BLaER1 treated with 17β-estradiol and CSF1 and Interleukin-3, amounts not matched to agents 10 nM and 100 nM (cell line): ENCODE measurements at regions not wholly inside any gene's neighbourhood (a gene's known extent, or its start where the extent isn't known, plus 50 kb on each side); places are given as distances from the start of the nearest gene placed in this dataset.

Source experiments
- H3K27ac ChIP-seq, 11 experiments: shearing (Covaris generic); formaldehyde crosslinking; 2 replicates each; pipeline ENCODE4 v1.8.1; 2022
- H3K27me3 ChIP-seq, 11 experiments: shearing (Covaris generic); formaldehyde crosslinking; 2 replicates each; pipeline ENCODE4 v1.8.1; 2022
- H3K36me3 ChIP-seq, 11 experiments: shearing (Covaris generic); formaldehyde crosslinking; 2 replicates each; pipeline ENCODE4 v1.8.1; 2022
- H3K4me1 ChIP-seq, 10 experiments: shearing (Covaris generic); formaldehyde crosslinking; 2 replicates each; pipeline ENCODE4 v1.8.1; 2022
- H3K4me2 ChIP-seq, 11 experiments: shearing (Covaris generic); formaldehyde crosslinking; 2 replicates each; pipeline ENCODE4 v1.8.1; 2022
- H3K4me3 ChIP-seq, 10 experiments: shearing (Covaris generic); formaldehyde crosslinking; 2 replicates each; pipeline ENCODE4 v1.8.1; 2022
- H3K9ac ChIP-seq, 11 experiments: shearing (Covaris generic); formaldehyde crosslinking; 2 replicates each; pipeline ENCODE4 v1.8.1; 2022
- H3K9me3 ChIP-seq, 11 experiments: shearing (Covaris generic); formaldehyde crosslinking; replicated peaks in 1 of 11; 2 replicates each; pipeline ENCODE4 v1.8.1; 2022
- H4K20me1 ChIP-seq, 11 experiments: shearing (Covaris generic); formaldehyde crosslinking; 2 replicates each; pipeline ENCODE4 v1.8.1; 2022
- Cebpa-rat ChIP-seq, 11 experiments: shearing (Covaris generic); IDR thresholded peaks; 2 replicates each; pipeline ENCODE4 v1.8.1; 2022

- Histone ChIP-seq H3K36me3 (peaks cover 0 to 9% (median 0%) of the 10 kb centered on the region in 11 experiments; a peak in 1 of 22 replicates), H3K27me3 (no peaks in the 10 kb centered on the region), H3K4me2 (no peak overlapping the region), H4K20me1 (no peaks in the 10 kb centered on the region), H3K9me3 (peaks cover 19 to 23% (median 20%) of the 10 kb centered on the region in 11 experiments), H3K27ac (no peak overlapping the region), H3K9ac (no peak overlapping the region), H3K4me1 (no peaks in the 10 kb centered on the region), H3K4me3 (no peak overlapping the region)
- no peak for TF ChIP-seq Cebpa-rat (IDR thresholded peaks at IDR 0.05)
Observed at GRCh38 chr13:78169386-78169785, 250.8 kb upstream of the EDNRB start.

DNA sequence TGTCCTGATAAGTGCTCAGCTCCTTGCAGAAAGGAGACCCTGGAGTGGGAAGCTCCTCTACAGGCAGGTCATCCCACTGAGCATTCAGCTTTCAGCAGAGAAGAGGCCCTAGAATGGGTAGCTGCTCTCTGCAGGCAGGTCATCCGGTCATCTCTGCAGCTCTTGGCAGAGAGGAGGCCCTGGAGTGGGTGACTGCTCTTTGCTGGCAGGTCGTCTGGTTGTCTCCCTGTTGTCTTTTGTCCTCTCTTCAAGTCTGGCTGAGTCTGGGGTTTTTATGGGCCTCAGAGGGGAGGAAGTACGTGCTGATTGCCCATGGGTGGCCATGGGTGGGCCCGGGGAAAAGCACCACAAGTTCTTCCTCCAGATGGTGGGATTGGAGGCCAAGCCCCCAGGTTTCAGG is 250.3 kb upstream of the EDNRB start:
- Histone ChIP-seq H3K36me3 (peaks cover 0 to 9% (median 0%) of the 10 kb centered on the region in 11 experiments; a peak in 1 of 22 replicates), H3K9me3 (peaks cover 19 to 23% (median 20%) of the 10 kb centered on the region in 11 experiments), H3K27ac (no peak overlapping the region), H3K4me1 (no peaks in the 10 kb centered on the region), H3K4me3 (no peak overlapping the region), H3K27me3 (no peaks in the 10 kb centered on the region), H4K20me1 (no peaks in the 10 kb centered on the region), H3K9ac (no peak overlapping the region), H3K4me2 (no peak overlapping the region)
- TF ChIP-seq Cebpa-rat (IDR thresholded peaks at IDR 0.05), result no peak

GRCh38 chr13:78161266-78161665 is 242.6 kb upstream of the EDNRB start:
- Histone ChIP-seq H3K36me3 (no peaks in the 10 kb centered on the region), H3K4me3 (no peak overlapping the region)
- TF ChIP-seq Cebpa-rat (IDR thresholded peaks at IDR 0.05), result no peak

GRCh38 chr13:78160793-78161192 is 242.2 kb upstream of the EDNRB start:
- H3K36me3 ChIP-seq, result no peaks in the 10 kb centered on the region
- H4K20me1 ChIP-seq, result no peaks in the 10 kb centered on the region
- H3K9ac ChIP-seq, result no peak overlapping the region
- no peaks in the 10 kb centered on the region for H3K27me3 ChIP-seq
- no peaks in the 10 kb centered on the region; a peak in 2 of 22 replicates for H3K9me3 ChIP-seq
- no peak for TF ChIP-seq Cebpa-rat (IDR thresholded peaks at IDR 0.05)
- peaks cover 5 to 22% (median 10%) of the 10 kb centered on the region in 10 experiments; a peak in 17 of 20 replicates for H3K4me1 ChIP-seq
- peak overlapping the region; percentile 19 to 72 (median 49); a peak in 17 of 22 replicates for H3K4me2 ChIP-seq
- H3K4me3 ChIP-seq, result no peak overlapping the region
- H3K27ac ChIP-seq, result peak overlapping the region in 1 of 11 experiments; percentile 24; a peak in 2 of 22 replicates

More at GRCh38 chr13:78161266-78161665, 242.6 kb upstream of the EDNRB start:
- peak overlapping the region in 9 of 11 experiments; percentile 19 to 72 (median 54); a peak in 10 of 22 replicates for H3K4me2 ChIP-seq
- H3K9ac ChIP-seq, result no peak overlapping the region
- no peaks in the 10 kb centered on the region for H3K27me3 ChIP-seq
- H4K20me1 ChIP-seq, result no peaks in the 10 kb centered on the region
- H3K27ac ChIP-seq, result peak overlapping the region in 1 of 11 experiments; percentile 24; a peak in 2 of 22 replicates
- no peaks in the 10 kb centered on the region; a peak in 2 of 22 replicates for H3K9me3 ChIP-seq
- peaks cover 5 to 22% (median 10%) of the 10 kb centered on the region in 10 experiments; a peak in 17 of 20 replicates for H3K4me1 ChIP-seq

DNA sequence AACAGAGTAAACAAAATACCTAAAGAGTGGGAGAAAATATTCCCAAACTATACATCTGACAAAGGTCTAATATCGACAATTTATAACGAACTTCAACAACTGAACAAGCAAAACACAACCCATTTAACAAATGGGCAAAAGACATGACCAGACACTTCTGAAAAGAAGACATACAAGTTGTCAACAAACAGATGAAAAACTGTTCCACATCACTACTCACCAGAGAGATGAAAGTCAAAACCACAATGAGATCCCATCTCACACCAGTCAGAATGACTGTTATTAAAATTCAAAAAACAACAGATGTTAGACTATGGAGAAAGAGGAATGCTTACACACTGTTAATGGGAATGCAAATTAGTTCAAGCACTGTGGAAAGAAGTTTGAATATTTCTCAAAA is 233.8 kb upstream of the EDNRB start:
- Histone ChIP-seq H3K27ac (no peak overlapping the region), H3K4me2 (peak overlapping the region in 2 of 11 experiments; percentile 10 to 20; a peak in 1 of 22 replicates), H3K36me3 (no peaks in the 10 kb centered on the region), H3K9me3 (peaks cover 4 to 17% (median 10%) of the 10 kb centered on the region in 11 experiments; a peak in 15 of 22 replicates), H3K9ac (no peak overlapping the region), H4K20me1 (no peaks in the 10 kb centered on the region), H3K4me3 (no peak overlapping the region), H3K27me3 (no peaks in the 10 kb centered on the region), H3K4me1 (peaks cover 0 to 6% (median 0%) of the 10 kb centered on the region in 10 experiments; a peak in 3 of 20 replicates)
- no peak for TF ChIP-seq Cebpa-rat (IDR thresholded peaks at IDR 0.05)

GRCh38 chr13:78147905-78148304 is 229.3 kb upstream of the EDNRB start:
- H3K4me3 ChIP-seq, result no peak overlapping the region
- no peak overlapping the region for H3K9ac ChIP-seq
- no peaks in the 10 kb centered on the region for H4K20me1 ChIP-seq
- no peaks in the 10 kb centered on the region for H3K27me3 ChIP-seq
- H3K4me1 ChIP-seq, result peaks cover 0 to 6% (median 0%) of the 10 kb centered on the region in 10 experiments; a peak in 3 of 20 replicates
- H3K27ac ChIP-seq, result no peak overlapping the region
- H3K4me2 ChIP-seq, result no peak overlapping the region
- TF ChIP-seq Cebpa-rat (IDR thresholded peaks at IDR 0.05), result no peak
- no peaks in the 10 kb centered on the region for H3K36me3 ChIP-seq
- H3K9me3 ChIP-seq, result peaks cover 0 to 5% (median 3%) of the 10 kb centered on the region in 11 experiments; a peak in 11 of 22 replicates

DNA sequence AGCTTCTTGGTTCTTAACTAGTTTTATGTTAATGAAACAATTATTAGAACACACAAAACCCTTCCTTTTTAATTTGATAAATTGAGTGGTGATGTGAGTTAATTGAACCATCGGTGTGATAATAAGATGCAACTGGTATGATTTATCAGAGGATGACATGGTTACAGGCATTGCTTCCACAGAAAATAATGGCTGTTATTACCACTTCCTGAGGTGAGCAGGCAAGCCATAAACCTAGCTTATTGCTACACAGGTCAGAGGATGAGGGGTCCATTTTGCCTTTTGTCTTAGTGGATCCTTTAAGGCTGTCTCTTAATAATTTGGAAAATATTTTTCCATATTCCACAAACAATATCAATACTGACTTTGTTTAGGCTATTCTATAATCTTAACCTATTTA is 226.6 kb upstream of the EDNRB start:
- Histone ChIP-seq H3K4me2 (no peak overlapping the region), H3K4me3 (no peak overlapping the region), H3K9me3 (no peaks in the 10 kb centered on the region), H3K27me3 (no peaks in the 10 kb centered on the region), H4K20me1 (no peaks in the 10 kb centered on the region), H3K36me3 (no peaks in the 10 kb centered on the region), H3K4me1 (no peaks in the 10 kb centered on the region), H3K9ac (no peak overlapping the region), H3K27ac (no peak overlapping the region)
- no peak for TF ChIP-seq Cebpa-rat (IDR thresholded peaks at IDR 0.05)

GRCh38 chr13:78139765-78140164 is 221.1 kb upstream of the EDNRB start:
- no peaks in the 10 kb centered on the region for H3K27me3 ChIP-seq
- no peak overlapping the region for H3K4me2 ChIP-seq
- H3K27ac ChIP-seq, result no peak overlapping the region
- no peak overlapping the region for H3K4me3 ChIP-seq
- no peaks in the 10 kb centered on the region for H3K36me3 ChIP-seq
- peaks cover 0 to 7% (median 2%) of the 10 kb centered on the region in 10 experiments; a peak in 5 of 20 replicates for H3K4me1 ChIP-seq
- no peak for TF ChIP-seq Cebpa-rat (IDR thresholded peaks at IDR 0.05)
- no peak overlapping the region for H3K9ac ChIP-seq
- no peaks in the 10 kb centered on the region for H3K9me3 ChIP-seq
- H4K20me1 ChIP-seq, result no peaks in the 10 kb centered on the region

- Histone ChIP-seq H3K4me3 (no peak overlapping the region), H3K36me3 (no peaks in the 10 kb centered on the region), H3K27ac (no peak overlapping the region), H3K9me3 (no peaks in the 10 kb centered on the region), H4K20me1 (no peaks in the 10 kb centered on the region), H3K27me3 (no peaks in the 10 kb centered on the region), H3K4me2 (no peak overlapping the region), H3K4me1 (peaks cover 0 to 7% (median 2%) of the 10 kb centered on the region in 10 experiments; a peak in 5 of 20 replicates), H3K9ac (no peak overlapping the region)
- no peak for TF ChIP-seq Cebpa-rat (IDR thresholded peaks at IDR 0.05)
Observed at GRCh38 chr13:78138756-78139155, 220.1 kb upstream of the EDNRB start.
